ENCODE measurements at regions not wholly inside any gene's neighbourhood (a gene's known extent, or its start where the extent isn't known, plus 50 kb on each side); places are given as distances from the start of the nearest gene placed in this dataset.
"Not testable (repeated sequence)": the region's sequence is repeated elsewhere in the genome, so short reads cannot be mapped to it uniquely, and the experiment has no call there.

DNA sequence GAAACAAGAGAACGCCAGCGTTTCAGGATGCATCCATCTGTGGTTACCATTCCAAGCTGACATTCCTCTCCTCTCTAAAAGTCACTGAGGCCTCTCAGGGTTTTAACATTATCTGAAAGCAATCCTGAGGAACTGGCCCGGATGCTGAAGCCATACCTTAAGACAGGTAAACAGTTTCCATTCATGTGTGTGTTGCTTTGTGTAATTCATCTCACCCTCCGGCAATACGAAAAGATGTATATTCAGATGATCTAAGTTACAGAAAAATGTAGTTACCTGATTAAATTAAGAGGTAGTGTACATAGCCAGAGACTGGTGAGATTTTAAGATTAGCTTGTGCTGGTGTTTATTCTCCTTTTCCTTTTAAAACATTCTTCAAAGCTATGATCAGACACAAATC, 68.4 kb upstream of the BACH2 start:
- Mint-ChIP-seq H3K4me1 (peaks cover 17% of the 10 kb centered on the region), H3K36me3 (ENCODE audit: low read depth) (no peaks in the 10 kb centered on the region), H3K4me3 (no peak overlapping the region), H3K27me3 (peaks cover 15% of the 10 kb centered on the region), H3K9me3 (peaks cover 4% of the 10 kb centered on the region), H3K27ac (no peak overlapping the region)
- no peak for DNase-seq
- POLR2A ChIA-PET = interaction anchor here (0.8 kb wide), 1 partner anchor 109 kb away, joined by 3 read pairs; no protein-coding TSS in a partner anchor
- CTCF ChIA-PET = no interaction called here

DNA sequence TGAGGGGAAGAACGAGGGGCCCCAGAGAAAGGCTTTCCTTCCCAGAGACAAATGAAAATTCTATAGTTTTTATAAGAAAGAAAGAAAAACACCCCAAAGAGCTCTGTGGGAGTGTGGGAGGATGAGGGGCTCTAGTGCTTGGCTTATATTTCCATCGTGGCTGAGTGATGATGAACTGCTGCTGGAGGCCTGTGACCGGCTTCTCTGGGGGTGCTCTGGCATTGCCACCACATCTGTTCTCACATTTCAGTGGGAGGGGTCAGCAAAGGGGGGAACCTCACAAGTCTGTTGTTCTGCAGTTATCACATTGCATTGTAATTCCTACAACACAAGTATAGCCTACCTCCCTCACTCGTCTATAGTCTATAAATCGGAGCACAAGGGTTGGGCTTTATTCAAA, 67.6 kb upstream of the BACH2 start:
- Mint-ChIP-seq H3K4me1 (peaks cover 11% of the 10 kb centered on the region), H3K4me3 (no peak overlapping the region), H3K36me3 (ENCODE audit: low read depth) (no peaks in the 10 kb centered on the region), H3K9me3 (peaks cover 4% of the 10 kb centered on the region), H3K27ac (no peak overlapping the region), H3K27me3 (peaks cover 15% of the 10 kb centered on the region)
- DNase-seq = no peak
- ChIA-PET POLR2A (no interaction called here), CTCF (no interaction called here)

DNA sequence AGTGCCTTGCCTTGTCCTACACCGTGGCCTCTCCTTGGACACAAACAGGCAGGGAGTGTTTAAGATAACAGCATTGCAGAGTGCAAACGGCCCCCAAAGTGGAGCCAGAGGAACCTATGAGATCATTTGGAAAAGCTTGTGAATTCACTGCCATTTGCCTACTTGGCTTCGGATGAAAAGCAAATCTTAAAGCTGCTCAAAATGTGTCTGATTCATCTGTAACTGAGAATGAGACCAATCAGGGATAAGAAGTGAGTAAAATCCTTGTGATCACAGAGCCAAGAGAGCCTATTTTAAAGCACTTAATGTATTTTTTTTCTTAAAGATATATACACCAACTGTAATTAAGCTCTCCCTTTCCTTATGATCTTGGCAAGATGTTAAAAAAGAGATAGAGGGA, 65.7 kb upstream of the BACH2 start:
- Mint-ChIP-seq H3K27me3 (peaks cover 15% of the 10 kb centered on the region), H3K9me3 (no peaks in the 10 kb centered on the region), H3K27ac (no peak overlapping the region), H3K36me3 (ENCODE audit: low read depth) (no peaks in the 10 kb centered on the region), H3K4me3 (no peak overlapping the region), H3K4me1 (no peaks in the 10 kb centered on the region)
- POLR2A ChIA-PET = no interaction called here
- CTCF ChIA-PET = no interaction called here
- no peak for DNase-seq

DNA sequence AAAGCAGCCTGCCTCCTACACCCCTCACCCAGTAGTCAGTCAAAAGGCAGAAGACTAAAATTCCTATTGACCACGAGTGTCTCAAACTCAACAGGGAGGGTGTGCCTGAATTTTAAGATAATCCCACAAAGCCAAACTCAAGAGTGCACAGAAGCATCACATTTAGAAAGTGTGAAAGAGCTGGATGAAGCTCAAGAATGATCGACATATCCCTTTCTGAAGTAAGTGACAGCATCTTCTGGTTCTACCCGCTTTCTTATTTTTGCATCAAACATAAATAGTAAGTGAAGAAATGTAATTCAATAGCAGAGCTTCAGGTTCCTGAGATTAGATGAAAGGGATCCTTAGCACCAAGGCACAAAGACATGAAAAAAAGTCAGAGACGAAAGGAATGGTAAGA, 64.5 kb upstream of the BACH2 start:
- peaks cover 11% of the 10 kb centered on the region for H3K27me3 Mint-ChIP-seq
- no peaks in the 10 kb centered on the region for H3K36me3 Mint-ChIP-seq (ENCODE audit: low read depth)
- ChIA-PET CTCF (no interaction called here), POLR2A (no interaction called here)
- no peaks in the 10 kb centered on the region for H3K4me1 Mint-ChIP-seq
- DNase-seq = no peak
- H3K27ac Mint-ChIP-seq = no peak overlapping the region
- no peak overlapping the region for H3K4me3 Mint-ChIP-seq
- H3K9me3 Mint-ChIP-seq = no peaks in the 10 kb centered on the region

- H3K9me3 Mint-ChIP-seq; H3K36me3 Mint-ChIP-seq (ENCODE audit: low read depth); DNase-seq; H3K27ac Mint-ChIP-seq; H3K4me1 Mint-ChIP-seq; CTCF ChIA-PET; H3K4me3 Mint-ChIP-seq: not testable (repeated sequence)
- H3K27me3 Mint-ChIP-seq = peaks cover 12% of the 10 kb centered on the region
- POLR2A ChIA-PET = interaction anchor here (0.9 kb wide), 1 partner anchor 10 kb away, joined by 4 read pairs; no protein-coding TSS in a partner anchor
Observed at GRCh38 chr6:90358036-90358770, 61.6 kb upstream of the BACH2 start.

GRCh38 chr6:90356012-90356421, 59.4 kb upstream of the BACH2 start:
- Mint-ChIP-seq H3K27me3 (peaks cover 10% of the 10 kb centered on the region), H3K4me3 (no peak overlapping the region), H3K9me3 (no peaks in the 10 kb centered on the region), H3K27ac (no peak overlapping the region), H3K36me3 (ENCODE audit: low read depth) (no peaks in the 10 kb centered on the region), H3K4me1 (peaks cover 14% of the 10 kb centered on the region)
- no peak for DNase-seq
- POLR2A ChIA-PET = no interaction called here
- CTCF ChIA-PET = no interaction called here

DNA sequence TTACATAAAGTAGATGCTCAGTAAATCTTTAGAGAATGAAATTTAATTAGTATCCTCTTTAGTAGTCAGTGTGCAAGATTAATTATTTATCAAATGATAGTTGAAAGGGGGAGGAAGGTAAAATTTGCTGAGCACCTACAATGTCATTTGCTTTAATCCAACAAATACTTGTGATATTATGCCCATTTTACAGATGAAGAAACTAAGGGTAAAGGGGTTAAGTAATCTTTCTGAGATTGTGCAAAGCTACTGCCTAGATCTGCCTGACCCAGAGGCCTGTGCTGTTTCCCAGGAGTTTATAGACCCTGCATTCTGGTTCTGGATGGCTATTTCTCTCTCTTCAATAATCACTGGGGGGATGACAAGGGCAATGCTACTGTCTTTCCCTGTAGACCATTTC, 58.3 kb upstream of the BACH2 start:
- Mint-ChIP-seq H3K27me3 (peaks cover 10% of the 10 kb centered on the region), H3K4me1 (peaks cover 21% of the 10 kb centered on the region), H3K36me3 (ENCODE audit: low read depth) (no peaks in the 10 kb centered on the region), H3K27ac (no peak overlapping the region), H3K4me3 (no peak overlapping the region), H3K9me3 (no peaks in the 10 kb centered on the region)
- ChIA-PET CTCF (no interaction called here), POLR2A (no interaction called here)
- DNase-seq = no peak

DNA sequence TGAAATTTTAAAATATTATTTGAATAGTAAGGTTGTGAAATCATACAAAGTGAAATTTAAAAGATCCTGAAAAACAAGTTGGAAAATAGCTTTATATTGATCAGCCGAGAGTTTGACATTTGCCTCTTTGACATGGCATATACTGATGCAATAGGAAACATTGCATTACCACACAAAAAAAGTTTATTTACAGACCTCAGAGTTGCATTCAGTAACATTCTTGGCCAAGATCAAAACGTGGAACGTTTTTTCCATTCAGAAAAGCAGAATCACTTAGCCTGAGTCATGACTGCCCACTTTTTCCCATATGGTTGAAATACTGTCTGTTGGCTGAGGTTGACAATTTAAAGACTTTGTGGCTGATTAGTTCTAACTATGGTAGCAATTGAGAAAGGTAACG, 55.1 kb upstream of the BACH2 start:
- H3K4me1 Mint-ChIP-seq = peaks cover 21% of the 10 kb centered on the region

GRCh38 chr6:90350689-90351554, 54.3 kb upstream of the BACH2 start:
- ChIA-PET CTCF (no interaction called here), POLR2A (no interaction called here)
- H3K36me3 Mint-ChIP-seq (ENCODE audit: low read depth) = no peaks in the 10 kb centered on the region
- DNase-seq = peak; percentile 53
- no peak overlapping the region for H3K4me3 Mint-ChIP-seq
- no peaks in the 10 kb centered on the region for H3K9me3 Mint-ChIP-seq
- peak overlapping the region; percentile 57 for H3K27ac Mint-ChIP-seq
- peaks cover 23% of the 10 kb centered on the region for H3K27me3 Mint-ChIP-seq
- H3K4me1 Mint-ChIP-seq = peaks cover 21% of the 10 kb centered on the region

More for the DNA sequence above, 55.1 kb upstream of the BACH2 start:
- Mint-ChIP-seq H3K36me3 (ENCODE audit: low read depth) (no peaks in the 10 kb centered on the region), H3K27me3 (peaks cover 19% of the 10 kb centered on the region), H3K4me3 (no peak overlapping the region), H3K9me3 (no peaks in the 10 kb centered on the region), H3K27ac (no peak overlapping the region)
- POLR2A ChIA-PET = no interaction called here
- CTCF ChIA-PET = interaction anchor here (1.5 kb wide), 1 partner anchor 412 kb away, joined by 5 read pairs; no protein-coding TSS in a partner anchor
- no peak for DNase-seq

GRCh38 chr6:90347411-90347851, 50.8 kb upstream of the BACH2 start:
- Mint-ChIP-seq H3K36me3 (ENCODE audit: low read depth) (no peaks in the 10 kb centered on the region), H3K4me3 (no peak overlapping the region), H3K4me1 (peaks cover 19% of the 10 kb centered on the region), H3K27ac (no peak overlapping the region), H3K9me3 (no peaks in the 10 kb centered on the region), H3K27me3 (peaks cover 23% of the 10 kb centered on the region)
- ChIA-PET CTCF (no interaction called here), POLR2A (no interaction called here)
- no peak for DNase-seq

DNA sequence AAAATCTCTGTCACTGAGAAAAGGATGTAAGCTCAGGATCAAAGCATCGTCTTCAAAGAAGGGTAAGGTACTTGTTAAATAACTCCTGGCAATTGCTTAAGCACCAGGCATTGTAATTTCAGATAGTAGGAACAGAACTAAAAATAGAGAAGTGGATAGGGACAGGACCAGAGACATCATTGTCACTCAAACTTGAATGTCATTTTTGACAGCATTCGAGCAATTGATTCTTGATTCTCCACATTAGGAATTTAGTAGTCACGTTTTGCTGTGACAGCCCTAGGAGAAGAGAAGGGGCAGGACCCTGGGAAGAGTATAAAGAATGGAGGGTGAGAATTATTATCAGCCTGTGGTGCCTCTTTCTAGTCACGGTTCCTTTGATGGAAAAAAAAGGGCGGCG, 50.1 kb upstream of the BACH2 start:
- H3K9me3 Mint-ChIP-seq = no peaks in the 10 kb centered on the region
- no peaks in the 10 kb centered on the region for H3K36me3 Mint-ChIP-seq (ENCODE audit: low read depth)
- H3K4me1 Mint-ChIP-seq = peaks cover 12% of the 10 kb centered on the region
- DNase-seq = no peak
- CTCF ChIA-PET = no interaction called here
- H3K4me3 Mint-ChIP-seq = no peak overlapping the region
- H3K27me3 Mint-ChIP-seq = peaks cover 23% of the 10 kb centered on the region
- POLR2A ChIA-PET = no interaction called here
- no peak overlapping the region for H3K27ac Mint-ChIP-seq

Data from activated CD4-positive, alpha-beta memory T cell treated with anti-CD3 and anti-CD28 coated beads, Interleukin-2, amount 10 ng/mL, durations not matched to agents 7 days and 5 days (primary cell).